ENCODE measurements at regions not wholly inside any gene's neighbourhood (a gene's known extent, or its start where the extent isn't known, plus 50 kb on each side); places are given as distances from the start of the nearest gene placed in this dataset.

DNA sequence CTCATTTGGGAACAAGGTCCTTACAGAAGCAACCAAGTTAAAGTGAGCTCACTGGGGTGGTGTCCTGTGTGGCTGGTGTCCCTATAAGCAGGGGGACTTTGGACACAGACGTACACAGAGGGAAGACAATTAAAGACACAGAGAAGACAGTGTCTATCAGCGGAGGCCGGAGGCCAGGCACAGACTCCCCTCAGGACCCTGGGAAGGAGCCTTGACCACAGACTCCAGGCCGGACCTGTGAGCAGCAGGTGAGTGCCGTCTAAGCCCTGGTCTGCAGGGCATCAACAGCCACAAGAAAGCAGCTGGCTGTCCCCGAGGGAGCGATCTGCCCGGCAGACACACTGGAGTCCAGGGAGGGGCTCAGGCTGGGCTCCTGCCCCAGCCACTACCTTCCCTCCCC, 219.1 kb upstream of the C14orf180 start:
- H3K79me2 ChIP-seq (ENCODE audit: insufficient read depth, low read length): no peaks in the 10 kb centered on the region
- TF ChIP-seq, protein P1, sequence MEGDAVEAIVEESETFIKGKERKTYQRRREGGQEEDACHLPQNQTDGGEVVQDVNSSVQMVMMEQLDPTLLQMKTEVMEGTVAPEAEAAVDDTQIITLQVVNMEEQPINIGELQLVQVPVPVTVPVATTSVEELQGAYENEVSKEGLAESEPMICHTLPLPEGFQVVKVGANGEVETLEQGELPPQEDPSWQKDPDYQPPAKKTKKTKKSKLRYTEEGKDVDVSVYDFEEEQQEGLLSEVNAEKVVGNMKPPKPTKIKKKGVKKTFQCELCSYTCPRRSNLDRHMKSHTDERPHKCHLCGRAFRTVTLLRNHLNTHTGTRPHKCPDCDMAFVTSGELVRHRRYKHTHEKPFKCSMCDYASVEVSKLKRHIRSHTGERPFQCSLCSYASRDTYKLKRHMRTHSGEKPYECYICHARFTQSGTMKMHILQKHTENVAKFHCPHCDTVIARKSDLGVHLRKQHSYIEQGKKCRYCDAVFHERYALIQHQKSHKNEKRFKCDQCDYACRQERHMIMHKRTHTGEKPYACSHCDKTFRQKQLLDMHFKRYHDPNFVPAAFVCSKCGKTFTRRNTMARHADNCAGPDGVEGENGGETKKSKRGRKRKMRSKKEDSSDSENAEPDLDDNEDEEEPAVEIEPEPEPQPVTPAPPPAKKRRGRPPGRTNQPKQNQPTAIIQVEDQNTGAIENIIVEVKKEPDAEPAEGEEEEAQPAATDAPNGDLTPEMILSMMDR (IDR thresholded peaks at IDR 0.05; ENCODE audit: borderline replicate concordance, extremely low read depth, low read length, poor library complexity, severe bottlenecking): no peak
- no peak for TF ChIP-seq EZH2 (IDR thresholded peaks at IDR 0.05; ENCODE audit: borderline replicate concordance, low read depth, low read length, severe bottlenecking)
- H4K20me1 ChIP-seq (ENCODE audit: insufficient read depth, low read length): peaks cover 10% of the 10 kb centered on the region; the same call in 1 of the 2 replicates
- ATAC-seq (ENCODE audit: insufficient read depth, low read depth): no peak
- H3K9ac ChIP-seq (ENCODE audit: low read depth, low read length): no peak overlapping the region
- H2AFZ ChIP-seq (ENCODE audit: low read depth, low read length): no peak overlapping the region
- DNase-seq: no peak
- peaks cover 4% of the 10 kb centered on the region for H3K27me3 ChIP-seq (ENCODE audit: insufficient read depth, low read length, poor library complexity)
- H3K36me3 ChIP-seq (ENCODE audit: insufficient read depth, low read length): no peaks in the 10 kb centered on the region
- no peak overlapping the region for H3K27ac ChIP-seq (ENCODE audit: low read length)
- no peaks in the 10 kb centered on the region for H3K9me3 ChIP-seq (ENCODE audit: insufficient read depth, low read length, severe bottlenecking)
- no peaks in the 10 kb centered on the region for H3K4me1 ChIP-seq (ENCODE audit: insufficient read depth, low read length)
- no peak overlapping the region for H3K4me2 ChIP-seq (ENCODE audit: insufficient read depth, low read length)
- no peak overlapping the region for H3K4me3 ChIP-seq (ENCODE audit: low read depth in 1 of 2, low read length in 2 of 2)

DNA sequence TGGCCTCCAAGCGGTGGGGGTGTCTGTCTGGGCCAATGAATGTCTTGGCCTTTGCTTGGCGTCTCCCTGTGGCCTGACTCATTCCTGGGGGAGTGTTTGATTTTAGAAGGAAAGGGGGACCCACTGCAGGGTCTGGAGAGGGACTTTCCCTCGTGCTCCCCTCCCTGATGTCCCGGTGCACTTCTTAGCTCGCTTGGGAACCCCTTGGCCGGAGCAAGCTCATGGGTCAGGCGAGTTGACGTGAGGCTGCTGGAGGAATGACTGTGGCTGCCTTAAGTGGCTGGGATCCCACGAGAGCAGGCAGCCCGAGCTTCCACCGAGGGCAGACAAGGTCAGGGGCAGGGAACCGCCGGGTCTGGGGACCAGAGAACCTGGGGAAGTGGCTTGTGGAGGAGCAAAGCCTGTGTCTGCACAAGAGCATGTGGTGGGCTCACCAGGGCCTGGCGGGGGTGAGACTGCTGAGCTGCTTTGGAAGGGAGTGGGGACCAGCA, 218.4 kb upstream of the C14orf180 start:
- Histone ChIP-seq H3K36me3 (ENCODE audit: insufficient read depth, low read length) (no peaks in the 10 kb centered on the region), H3K4me2 (ENCODE audit: insufficient read depth, low read length) (no peak overlapping the region), H3K27me3 (ENCODE audit: insufficient read depth, low read length, poor library complexity) (peaks cover 4% of the 10 kb centered on the region), H2AFZ (ENCODE audit: low read depth, low read length) (no peak overlapping the region), H3K9ac (ENCODE audit: low read depth, low read length) (no peak overlapping the region), H3K9me3 (ENCODE audit: insufficient read depth, low read length, severe bottlenecking) (no peaks in the 10 kb centered on the region), H4K20me1 (ENCODE audit: insufficient read depth, low read length) (peaks cover 10% of the 10 kb centered on the region; the same call in 1 of the 2 replicates), H3K79me2 (ENCODE audit: insufficient read depth, low read length) (no peaks in the 10 kb centered on the region), H3K4me3 (ENCODE audit: low read depth in 1 of 2, low read length in 2 of 2) (no peak overlapping the region), H3K4me1 (ENCODE audit: insufficient read depth, low read length) (no peaks in the 10 kb centered on the region), H3K27ac (ENCODE audit: low read length) (no peak overlapping the region)
- DNase-seq (no peak), ATAC-seq (ENCODE audit: insufficient read depth, low read depth) (no peak)
- TF ChIP-seq, protein P1 (IDR thresholded peaks at IDR 0.05; ENCODE audit: borderline replicate concordance, extremely low read depth, low read length, poor library complexity, severe bottlenecking): no peak
- no peak for TF ChIP-seq EZH2 (IDR thresholded peaks at IDR 0.05; ENCODE audit: borderline replicate concordance, low read depth, low read length, severe bottlenecking)

DNA sequence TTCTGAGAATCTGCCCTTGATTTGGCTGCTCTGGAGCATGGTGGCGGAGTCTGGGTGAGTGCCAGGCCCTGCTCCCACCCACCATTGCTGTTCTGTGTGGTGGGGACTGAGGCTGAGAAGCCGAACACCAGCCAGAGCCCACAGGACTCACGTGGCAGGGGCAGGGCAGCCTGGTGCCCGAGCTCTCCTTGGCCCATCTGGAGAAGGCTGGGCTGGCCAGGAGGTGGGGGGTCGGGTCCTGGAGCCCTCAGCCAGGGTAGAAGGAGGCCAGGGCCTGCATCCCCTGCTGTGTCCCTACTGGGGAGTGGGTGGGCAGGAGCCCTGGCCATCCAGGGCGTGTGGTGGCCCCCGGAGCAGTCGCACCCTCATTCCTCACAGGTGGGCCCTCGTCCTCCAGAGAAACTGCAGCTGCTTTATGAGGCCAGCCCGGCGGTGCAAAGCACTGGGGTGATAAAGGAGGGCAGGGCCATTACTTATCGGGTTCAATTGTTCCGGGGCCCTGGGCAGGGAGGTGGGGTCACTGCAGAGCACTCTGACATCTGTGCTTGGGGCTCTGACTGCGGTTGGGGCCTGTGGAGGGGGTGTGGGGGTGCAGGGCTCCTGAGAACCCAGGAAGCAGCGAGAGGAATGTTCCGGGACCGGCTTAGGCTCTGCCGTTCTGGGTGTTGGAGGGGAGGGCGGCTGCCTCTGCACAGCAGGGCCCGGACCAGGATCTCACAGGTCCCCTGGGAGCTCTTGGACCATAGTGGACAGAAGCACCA, 217.5 kb upstream of the C14orf180 start:
- no peaks in the 10 kb centered on the region for H3K79me2 ChIP-seq (ENCODE audit: insufficient read depth, low read length)
- no peak overlapping the region for H3K9ac ChIP-seq (ENCODE audit: low read depth, low read length)
- H3K36me3 ChIP-seq (ENCODE audit: insufficient read depth, low read length): no peaks in the 10 kb centered on the region
- no peaks in the 10 kb centered on the region for H3K9me3 ChIP-seq (ENCODE audit: insufficient read depth, low read length, severe bottlenecking)
- H3K4me3 ChIP-seq (ENCODE audit: low read depth in 1 of 2, low read length in 2 of 2): no peak overlapping the region
- H3K27ac ChIP-seq (ENCODE audit: low read length): no peak overlapping the region
- TF ChIP-seq, protein P1 (IDR thresholded peaks at IDR 0.05; ENCODE audit: borderline replicate concordance, extremely low read depth, low read length, poor library complexity, severe bottlenecking): no peak
- no peak for TF ChIP-seq EZH2 (IDR thresholded peaks at IDR 0.05; ENCODE audit: borderline replicate concordance, low read depth, low read length, severe bottlenecking)
- no peaks in the 10 kb centered on the region for H3K4me1 ChIP-seq (ENCODE audit: insufficient read depth, low read length)
- ATAC-seq (ENCODE audit: insufficient read depth, low read depth) (no peak), DNase-seq (no peak)
- no peak overlapping the region for H2AFZ ChIP-seq (ENCODE audit: low read depth, low read length)
- peaks cover 4% of the 10 kb centered on the region for H3K27me3 ChIP-seq (ENCODE audit: insufficient read depth, low read length, poor library complexity)
- peaks cover 6% of the 10 kb centered on the region; the same call in 1 of the 2 replicates for H4K20me1 ChIP-seq (ENCODE audit: insufficient read depth, low read length)
- H3K4me2 ChIP-seq (ENCODE audit: insufficient read depth, low read length): no peak overlapping the region
